Stomach (tissue), 8 donors: ENCODE measurements at regions not wholly inside any gene's neighbourhood (a gene's known extent, or its start where the extent isn't known, plus 50 kb on each side); places are given as distances from the start of the nearest gene placed in this dataset.

Experiments
- DNase-seq, 2 donors: peaks; one replicate each; pipeline versions ENCODE4 v3.0.0 to v3.0.0-alpha.2; 2013 to 2019
- H3K27ac ChIP-seq, 5 donors: fragments of 200-600 bp in 4 of 5; sonication (generic) in 4 of 5; one replicate each; pipeline ENCODE4 v1.5.1; 2013 to 2019; ENCODE audit warnings: mild to moderate bottlenecking in 1 of 5, moderate library complexity in 1 of 5
- H3K27me3 ChIP-seq, 3 donors: fragments of 200-600 bp; sonication (generic); one replicate each; pipeline ENCODE4 v1.5.1; 2017 to 2019; ENCODE audit warnings: mixed run types in 1 of 3
- H3K36me3 ChIP-seq, 4 donors: fragments of 200-600 bp; sonication (generic); 1 replicate in 3 of 4; 2 replicates in 1 of 4; pipeline ENCODE4 v1.5.1; 2016 to 2019
- H3K4me1 ChIP-seq, 4 donors: fragments of 200-600 bp; sonication (generic); one replicate each; pipeline ENCODE4 v1.5.1; 2016 to 2019
- H3K4me3 ChIP-seq, 4 donors: fragments of 200-600 bp; sonication (generic) in 3 of 4; one replicate each; pipeline ENCODE4 v1.5.1; 2016 to 2019; ENCODE audit warnings: mild to moderate bottlenecking in 1 of 4
- H3K9me3 ChIP-seq, 4 donors: fragments of 200-600 bp; sonication (generic); one replicate each; pipeline ENCODE4 v1.5.1; 2016 to 2019
- EP300 ChIP-seq: sonication (generic); formaldehyde crosslinking; IDR thresholded peaks from one replicate; pipeline ENCODE4 v1.6.1; 2017; ENCODE audit warnings: antibody characterized with exemption
- POLR2A ChIP-seq, 4 donors: fragments of 450-650 bp; IDR thresholded peaks; one replicate each; pipeline ENCODE4 v1.6.1; 2016; ENCODE audit warnings: antibody characterized with exemption in 4 of 4, control low read depth in 2 of 4, mild to moderate bottlenecking in 1 of 4, moderate library complexity in 1 of 4
- POLR2AphosphoS5 ChIP-seq, 3 donors: sonication (generic); formaldehyde crosslinking; IDR thresholded peaks; one replicate each; pipeline ENCODE4 v1.6.1; 2016; ENCODE audit warnings: antibody characterized with exemption in 3 of 3
- WGBS, 5 donors: extraction: QIAGEN DNeasy Blood & Tissue Kit in 3 of 5; methylation state at CpG; one replicate each; pipeline versions ENCODE4 v1.1.5 to v1.1.7; 2013 to 2018; 5-methylcytosine and 5-hydroxymethylcytosine counted together
- intact Hi-C: fragments of 100-400 bp; cut with DNase I; formaldehyde crosslinking; loops from one replicate; pipeline ENCODE4 v1.15.1; 2023; ENCODE audit warnings: low total_unique reads
- TF ChIP-seq, protein P1 (sequence below), 7 experiments: fragments of 450-650 bp in 4 of 7; fragments of 200-600 bp in 3 of 7; sonication (generic) in 3 of 7; IDR thresholded peaks; one replicate each; pipeline ENCODE4 v1.5.1; 2016 to 2019; ENCODE audit warnings: antibody characterized with exemption in 7 of 7, control low read depth in 2 of 7, mild to moderate bottlenecking in 1 of 7
- donor health status: healthy with polysubstance abuse.
- donor health status: Bipolar disorder and iron deficiency.
- donor health status: healthy.

DNA sequence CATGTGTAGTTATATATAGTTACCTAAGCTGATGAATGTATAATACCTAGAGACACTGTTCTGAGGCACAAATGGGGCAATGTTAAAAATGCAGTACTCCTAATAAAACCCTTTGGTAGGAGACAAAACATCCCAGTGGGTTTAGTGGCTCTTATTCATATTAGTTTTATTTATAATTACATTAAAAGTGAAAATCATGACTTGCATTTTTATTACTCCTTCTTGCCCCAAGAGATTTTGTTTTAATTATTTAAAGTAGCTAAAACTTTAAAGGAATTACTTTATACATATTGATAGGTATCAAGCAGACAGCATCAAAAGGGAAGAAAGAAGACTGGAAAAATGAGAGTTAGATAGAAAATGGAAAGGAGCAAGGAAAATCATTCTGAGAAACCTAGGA, 688.6 kb downstream of the GALC start:
- Histone ChIP-seq H3K27me3 (no peaks in the 10 kb centered on the region), H3K4me1 (no peaks in the 10 kb centered on the region), H3K27ac (no peak overlapping the region), H3K4me3 (no peak overlapping the region), H3K36me3 (no peaks in the 10 kb centered on the region), H3K9me3 (no peaks in the 10 kb centered on the region)
- intact Hi-C loops, result no loop called here
- TF ChIP-seq POLR2A (IDR thresholded peaks at IDR 0.05) (no peak), EP300 (no peak), POLR2AphosphoS5 (IDR thresholded peaks at IDR 0.05) (no peak)
- TF ChIP-seq, protein P1, sequence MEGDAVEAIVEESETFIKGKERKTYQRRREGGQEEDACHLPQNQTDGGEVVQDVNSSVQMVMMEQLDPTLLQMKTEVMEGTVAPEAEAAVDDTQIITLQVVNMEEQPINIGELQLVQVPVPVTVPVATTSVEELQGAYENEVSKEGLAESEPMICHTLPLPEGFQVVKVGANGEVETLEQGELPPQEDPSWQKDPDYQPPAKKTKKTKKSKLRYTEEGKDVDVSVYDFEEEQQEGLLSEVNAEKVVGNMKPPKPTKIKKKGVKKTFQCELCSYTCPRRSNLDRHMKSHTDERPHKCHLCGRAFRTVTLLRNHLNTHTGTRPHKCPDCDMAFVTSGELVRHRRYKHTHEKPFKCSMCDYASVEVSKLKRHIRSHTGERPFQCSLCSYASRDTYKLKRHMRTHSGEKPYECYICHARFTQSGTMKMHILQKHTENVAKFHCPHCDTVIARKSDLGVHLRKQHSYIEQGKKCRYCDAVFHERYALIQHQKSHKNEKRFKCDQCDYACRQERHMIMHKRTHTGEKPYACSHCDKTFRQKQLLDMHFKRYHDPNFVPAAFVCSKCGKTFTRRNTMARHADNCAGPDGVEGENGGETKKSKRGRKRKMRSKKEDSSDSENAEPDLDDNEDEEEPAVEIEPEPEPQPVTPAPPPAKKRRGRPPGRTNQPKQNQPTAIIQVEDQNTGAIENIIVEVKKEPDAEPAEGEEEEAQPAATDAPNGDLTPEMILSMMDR (IDR thresholded peaks at IDR 0.05), result no peak
- DNase-seq, result no peak

DNA sequence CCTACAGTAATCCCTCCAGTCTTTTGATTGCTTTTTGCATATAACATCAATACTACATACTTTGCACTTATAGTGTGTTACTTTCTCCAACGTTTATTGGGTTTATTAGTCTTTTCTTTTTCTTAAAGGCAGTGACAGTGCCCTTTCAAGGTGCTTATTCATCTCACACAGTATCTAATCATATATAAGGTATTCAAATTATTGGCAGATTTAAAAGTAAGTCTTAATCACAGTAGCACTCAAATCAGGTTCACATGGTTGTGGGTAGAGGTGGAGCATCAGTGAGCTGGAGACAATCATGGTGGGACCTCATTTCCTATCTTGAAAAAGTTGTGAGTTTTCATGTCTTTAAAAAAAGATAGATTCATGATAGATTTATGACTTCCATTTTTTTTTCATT, 706.2 kb downstream of the GALC start:
- TF ChIP-seq EP300 (no peak), POLR2AphosphoS5 (IDR thresholded peaks at IDR 0.05) (no peak), POLR2A (IDR thresholded peaks at IDR 0.05) (no peak)
- TF ChIP-seq, protein P1 (IDR thresholded peaks at IDR 0.05), result no peak
- Histone ChIP-seq H3K27ac (no peak overlapping the region), H3K9me3 (no peaks in the 10 kb centered on the region), H3K27me3 (no peaks in the 10 kb centered on the region), H3K36me3 (no peaks in the 10 kb centered on the region), H3K4me1 (no peaks in the 10 kb centered on the region), H3K4me3 (no peak overlapping the region)
- DNase-seq, result no peak
- intact Hi-C loops, result no loop called here
- 73 to 87% (median 81%) methylated on average over 1 of the region's 1 CpG for WGBS, 5 donors

DNA sequence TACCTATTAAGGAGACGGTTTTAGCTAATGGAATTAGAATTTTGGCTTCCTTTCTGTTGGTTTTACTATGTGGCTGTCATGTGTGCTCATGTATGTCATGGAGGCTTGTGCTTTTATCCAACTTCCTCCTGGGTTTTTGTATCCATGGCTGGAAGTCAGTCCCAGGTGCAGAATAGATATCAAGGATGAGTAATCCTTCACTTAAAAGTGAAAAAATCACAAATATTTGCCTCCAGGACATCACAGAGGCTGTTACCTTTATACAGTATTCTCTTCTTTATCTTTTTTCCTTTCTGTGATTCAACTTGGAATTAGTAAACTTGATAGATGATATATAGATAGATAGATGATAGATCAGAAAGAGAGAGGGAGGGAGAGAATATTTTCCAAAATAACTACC, 706.8 kb downstream of the GALC start:
- DNase-seq, result no peak
- no peak for TF ChIP-seq EP300
- no peak for TF ChIP-seq POLR2A (IDR thresholded peaks at IDR 0.05)
- TF ChIP-seq, protein P1 (IDR thresholded peaks at IDR 0.05), result no peak
- TF ChIP-seq POLR2AphosphoS5 (IDR thresholded peaks at IDR 0.05), result no peak
- 44 to 68% (median 50%) methylated on average over 1 of the region's 1 CpG for WGBS, 5 donors
- Histone ChIP-seq H3K9me3 (no peaks in the 10 kb centered on the region), H3K27me3 (no peaks in the 10 kb centered on the region), H3K36me3 (no peaks in the 10 kb centered on the region), H3K27ac (no peak overlapping the region), H3K4me3 (no peak overlapping the region), H3K4me1 (no peaks in the 10 kb centered on the region)
- intact Hi-C loops, result no loop called here

DNA sequence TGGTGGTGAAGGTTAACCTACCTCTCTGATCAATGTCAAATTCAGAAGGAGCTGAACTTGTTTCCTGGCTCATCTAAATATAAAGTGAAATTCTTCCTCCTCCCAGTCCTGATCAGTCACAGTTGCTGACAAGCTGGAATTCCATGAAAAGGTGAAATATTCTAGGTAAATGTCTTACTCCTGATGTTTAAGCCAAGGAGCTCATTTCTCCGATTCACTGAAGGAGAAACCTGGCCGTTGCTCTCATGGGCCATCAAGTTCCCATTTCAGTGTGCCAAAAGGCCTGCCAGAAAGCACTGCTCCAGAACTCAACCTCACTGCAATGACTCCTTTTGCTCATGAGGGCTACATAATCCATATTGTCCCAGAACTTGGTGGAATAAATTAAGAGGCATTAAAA, 707.5 kb downstream of the GALC start:
- Histone ChIP-seq H3K36me3 (no peaks in the 10 kb centered on the region), H3K4me3 (no peak overlapping the region), H3K27ac (no peak overlapping the region), H3K27me3 (no peaks in the 10 kb centered on the region), H3K9me3 (no peaks in the 10 kb centered on the region), H3K4me1 (no peaks in the 10 kb centered on the region)
- no peak for DNase-seq
- WGBS, 5 donors, result 79 to 91% (median 82%) methylated on average over 2 of the region's 2 CpGs
- intact Hi-C loops, result no loop called here
- TF ChIP-seq, protein P1 (IDR thresholded peaks at IDR 0.05), result no peak
- TF ChIP-seq EP300, result no peak
- TF ChIP-seq POLR2AphosphoS5 (IDR thresholded peaks at IDR 0.05), result no peak
- no peak for TF ChIP-seq POLR2A (IDR thresholded peaks at IDR 0.05)
